Endothelial cell of umbilical vein (primary cell): ENCODE measurements at regions not wholly inside any gene's neighbourhood (a gene's known extent, or its start where the extent isn't known, plus 50 kb on each side); places are given as distances from the start of the nearest gene placed in this dataset.

ENCODE experiments used
- BruUV-seq: library from RNA; stranded (reverse); fragments of 400-500 nt; replicated peaks from 2 replicates; lab custom pipeline; 2021; lab: Mats Ljungman, UMichigan
- CTCF ChIA-PET: fragments of 300-600, 350-600 bp; sonication (Branson Sonifier 250); formaldehyde crosslinking; loops from one replicate; lab custom pipeline; 2021; ENCODE audit warnings: antibody characterized with exemption, inconsistent platforms; lab: Charles Lee
- POLR2A ChIA-PET: fragments of 300-600, 350-600 bp; sonication (Branson Sonifier 250); formaldehyde crosslinking; loops from one replicate; lab custom pipeline; 2021; ENCODE audit warnings: antibody characterized with exemption, inconsistent platforms; lab: Charles Lee
- DNase-seq: peaks from one replicate; pipeline ENCODE4 v3.0.0-alpha.2; 2011; ENCODE audit warnings: low read depth, low spot score
- FAIRE-seq: peaks from 2 replicates; lab custom pipeline; 2011; peaks lifted over from hg19 to GRCh38; lab: Jason Lieb, UNC
- H2AFZ ChIP-seq: 2 replicates; pipeline ENCODE4 v1.6.0; 2012; ENCODE audit warnings: low read depth, low read length, control low read depth, inconsistent platforms
- H3K27ac ChIP-seq: 2 replicates; pipeline ENCODE4 v1.5.1; 2011; ENCODE audit warnings: low read depth, mild to moderate bottlenecking, control low read depth, low read length, moderate library complexity; ENCODE audit not compliant: insufficient read depth
- H3K27me3 ChIP-seq, 2 experiments: 2 replicates each; pipeline versions ENCODE4 v1.6.0 to v1.6.1; 2011; ENCODE audit warnings: low read length in 2 of 2, mixed read lengths in 1 of 2; ENCODE audit not compliant: control insufficient read depth in 2 of 2, insufficient read depth in 2 of 2
- H3K36me3 ChIP-seq, 2 experiments: 2 replicates in 1 of 2; 3 replicates in 1 of 2; pipeline ENCODE4 v1.5.1; 2011; ENCODE audit warnings: low read length in 2 of 2, mild to moderate bottlenecking in 1 of 2, moderate library complexity in 1 of 2; ENCODE audit not compliant: control insufficient read depth in 2 of 2, insufficient read depth in 2 of 2; ENCODE audit errors: extremely low read depth in 1 of 2
- H3K4me1 ChIP-seq: 3 replicates; pipeline ENCODE4 v1.5.1; 2011; ENCODE audit warnings: mild to moderate bottlenecking, low read length; ENCODE audit not compliant: control insufficient read depth, insufficient read depth; ENCODE audit errors: extremely low read depth
- H3K4me2 ChIP-seq: 2 replicates; pipeline ENCODE4 v1.6.1; 2011; ENCODE audit warnings: low read length, control low read depth, mixed read lengths; ENCODE audit not compliant: insufficient read depth
- H3K4me3 ChIP-seq, 3 experiments: fragments of 200-600 bp in 1 of 3; sonication (generic), shearing (Covaris generic) in 1 of 3; replicated peaks in 1 of 3; 2 replicates each; pipeline ENCODE4 v1.5.1; 2011 to 2016; ENCODE audit warnings: control low read depth in 3 of 3, low read length in 3 of 3, mild to moderate bottlenecking in 2 of 3, inconsistent platforms in 1 of 3, low read depth in 1 of 3, moderate library complexity in 1 of 3; ENCODE audit not compliant: insufficient read depth in 1 of 3
- H3K79me2 ChIP-seq: 2 replicates; pipeline ENCODE4 v1.6.0; 2012; ENCODE audit warnings: low read length, inconsistent platforms; ENCODE audit not compliant: control insufficient read depth, insufficient read depth
- H3K9ac ChIP-seq: replicated peaks from 2 replicates; pipeline ENCODE3; 2011; ENCODE audit warnings: low read length, control low read depth; ENCODE audit not compliant: insufficient read depth; ENCODE audit errors: extremely low read depth
- H3K9me1 ChIP-seq: replicated peaks from 3 replicates; pipeline ENCODE4 v1.6.0; 2011; ENCODE audit warnings: mild to moderate bottlenecking, low read length; ENCODE audit not compliant: control insufficient read depth, insufficient read depth; ENCODE audit errors: extremely low read depth
- H3K9me3 ChIP-seq: replicated peaks from 2 replicates; pipeline ENCODE4 v1.5.1; 2012; ENCODE audit warnings: low read length, inconsistent platforms; ENCODE audit not compliant: control insufficient read depth, insufficient read depth
- H4K20me1 ChIP-seq: replicated peaks from 2 replicates; pipeline ENCODE3; 2011; ENCODE audit warnings: mild to moderate bottlenecking, low read length; ENCODE audit not compliant: control insufficient read depth, insufficient read depth; ENCODE audit errors: extremely low read depth
- EZH2 ChIP-seq: IDR thresholded peaks from 2 replicates; pipeline ENCODE4 v1.6.1; 2012; ENCODE audit warnings: borderline replicate concordance, low read depth, mild to moderate bottlenecking, moderate library complexity, low read length, inconsistent platforms; ENCODE audit not compliant: severe bottlenecking
- FOS ChIP-seq: IDR thresholded peaks from 2 replicates; pipeline ENCODE4 v1.6.1; 2011; ENCODE audit warnings: mild to moderate bottlenecking, low read length, moderate library complexity, borderline replicate concordance; ENCODE audit not compliant: insufficient read depth
- GATA2 ChIP-seq: IDR thresholded peaks from 2 replicates; pipeline ENCODE4 v1.7.0; 2011; ENCODE audit warnings: low read depth, mild to moderate bottlenecking, moderate library complexity, mixed read lengths, low read length; ENCODE audit not compliant: insufficient read length, insufficient read depth
- JUN ChIP-seq: IDR thresholded peaks from 2 replicates; pipeline ENCODE4 v1.6.1; 2011; ENCODE audit warnings: borderline replicate concordance, low read depth; ENCODE audit not compliant: insufficient read length, insufficient read depth
- MYC ChIP-seq: IDR thresholded peaks from one replicate; pipeline ENCODE4 v1.6.1; 2011; ENCODE audit warnings: mild to moderate bottlenecking, low read depth, low read length
- POLR2A ChIP-seq: IDR thresholded peaks from 2 replicates; pipeline ENCODE4 v1.6.1; 2012; ENCODE audit warnings: low read depth, mild to moderate bottlenecking, control low read depth, low read length
- POLR2AphosphoS5 ChIP-seq: IDR thresholded peaks from 2 replicates; pipeline ENCODE4 v1.6.1; 2012; ENCODE audit warnings: low read depth, mild to moderate bottlenecking, control low read depth, low read length, moderate library complexity; ENCODE audit not compliant: insufficient read depth
- dilution Hi-C: fragments of 300-500 bp; cut with MboI; formaldehyde crosslinking; loops from one replicate; pipeline ENCODE4 v1.15.0; 2019; ENCODE audit warnings: low sequenced_read_pairs; ENCODE audit not compliant: extremely low pct_ligation_motif_present
- intact Hi-C: fragments of 100-400 bp; cut with micrococcal nuclease; formaldehyde crosslinking; loops from one replicate; pipeline ENCODE4 v1.10.0; 2022
- TF ChIP-seq, protein P1 (sequence below), 2 donors: IDR thresholded peaks; 1 replicate in 1 of 2; 2 replicates in 1 of 2; pipeline ENCODE4 v1.5.1; 2011; ENCODE audit warnings: low read length in 2 of 2, mild to moderate bottlenecking in 2 of 2, moderate library complexity in 2 of 2, control low read depth in 1 of 2, inconsistent platforms in 1 of 2, low read depth in 1 of 2; ENCODE audit not compliant: insufficient read depth in 1 of 2; ENCODE audit errors: extremely low read depth in 1 of 2
- TF ChIP-seq, protein P2 (sequence below): IDR thresholded peaks from 2 replicates; pipeline ENCODE4 v1.6.1; 2011; ENCODE audit not compliant: insufficient read depth, insufficient read length

DNA sequence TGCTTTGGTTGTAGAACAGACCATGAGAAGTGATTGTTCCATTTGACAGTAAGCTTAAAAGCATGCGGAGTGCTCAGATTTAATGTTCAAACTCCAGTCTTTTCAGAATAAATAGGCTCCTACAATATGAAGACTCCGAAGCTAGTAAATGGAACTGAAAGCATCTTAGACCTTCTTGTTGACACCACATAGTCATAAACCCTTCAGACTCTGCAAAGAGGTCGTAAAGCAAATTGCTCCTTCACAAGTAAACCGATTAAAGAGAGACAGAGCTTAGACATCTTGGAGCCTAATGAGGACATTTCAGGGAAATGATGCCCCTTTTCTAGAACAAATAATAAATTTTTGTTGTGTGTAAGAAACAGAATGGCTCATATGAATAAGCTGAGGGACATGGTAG is 511.0 kb upstream of the RIOK2 start:
- no peaks in the 10 kb centered on the region for H3K27me3 ChIP-seq
- ChIA-PET POLR2A (no interaction called here), CTCF (no interaction called here)
- DNase-seq, result no peak
- no TSS peak for BruUV-seq
- H3K9me3 ChIP-seq, result no peaks in the 10 kb centered on the region
- H3K36me3 ChIP-seq, result no peaks in the 10 kb centered on the region
- H3K4me2 ChIP-seq, result no peak overlapping the region
- no peaks in the 10 kb centered on the region for H3K4me1 ChIP-seq
- no peak overlapping the region for H2AFZ ChIP-seq
- FAIRE-seq, result no peak
- H3K9ac ChIP-seq, result no peak overlapping the region
- no peaks in the 10 kb centered on the region for H4K20me1 ChIP-seq
- no peaks in the 10 kb centered on the region for H3K79me2 ChIP-seq
- H3K4me3 ChIP-seq, result no peak overlapping the region
- no peaks in the 10 kb centered on the region for H3K9me1 ChIP-seq
- intact Hi-C loops (no loop called here), dilution Hi-C loops (no loop called here)
- no peak overlapping the region for H3K27ac ChIP-seq
- TF ChIP-seq FOS (no peak), POLR2AphosphoS5 (no peak), JUN (no peak), GATA2 (no peak), MYC (no peak), EZH2 (no peak), POLR2A (no peak)
- TF ChIP-seq, protein P1, sequence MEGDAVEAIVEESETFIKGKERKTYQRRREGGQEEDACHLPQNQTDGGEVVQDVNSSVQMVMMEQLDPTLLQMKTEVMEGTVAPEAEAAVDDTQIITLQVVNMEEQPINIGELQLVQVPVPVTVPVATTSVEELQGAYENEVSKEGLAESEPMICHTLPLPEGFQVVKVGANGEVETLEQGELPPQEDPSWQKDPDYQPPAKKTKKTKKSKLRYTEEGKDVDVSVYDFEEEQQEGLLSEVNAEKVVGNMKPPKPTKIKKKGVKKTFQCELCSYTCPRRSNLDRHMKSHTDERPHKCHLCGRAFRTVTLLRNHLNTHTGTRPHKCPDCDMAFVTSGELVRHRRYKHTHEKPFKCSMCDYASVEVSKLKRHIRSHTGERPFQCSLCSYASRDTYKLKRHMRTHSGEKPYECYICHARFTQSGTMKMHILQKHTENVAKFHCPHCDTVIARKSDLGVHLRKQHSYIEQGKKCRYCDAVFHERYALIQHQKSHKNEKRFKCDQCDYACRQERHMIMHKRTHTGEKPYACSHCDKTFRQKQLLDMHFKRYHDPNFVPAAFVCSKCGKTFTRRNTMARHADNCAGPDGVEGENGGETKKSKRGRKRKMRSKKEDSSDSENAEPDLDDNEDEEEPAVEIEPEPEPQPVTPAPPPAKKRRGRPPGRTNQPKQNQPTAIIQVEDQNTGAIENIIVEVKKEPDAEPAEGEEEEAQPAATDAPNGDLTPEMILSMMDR (IDR thresholded peaks at IDR 0.05; ENCODE audit: extremely low read depth in 1 of 2, insufficient read depth in 1 of 2, low read depth in 1 of 2, low read length in 2 of 2), result no peak
- TF ChIP-seq, protein P2, sequence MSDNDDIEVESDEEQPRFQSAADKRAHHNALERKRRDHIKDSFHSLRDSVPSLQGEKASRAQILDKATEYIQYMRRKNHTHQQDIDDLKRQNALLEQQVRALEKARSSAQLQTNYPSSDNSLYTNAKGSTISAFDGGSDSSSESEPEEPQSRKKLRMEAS, result no peak
